ENCODE measurements at regions not wholly inside any gene's neighbourhood (a gene's known extent, or its start where the extent isn't known, plus 50 kb on each side); places are given as distances from the start of the nearest gene placed in this dataset.
A peak's percentile ranks its signal among the peaks of the same experiment; 100 is the strongest.

GRCh38 chr3:94226078-94226477, 163.2 kb downstream of the NSUN3 start:
- no peak overlapping the region for H3K4me3 ChIP-seq
- ATAC-seq (ENCODE audit: insufficient read depth, low FRiP score) = no peak
- no peaks in the 10 kb centered on the region for H3K9me3 ChIP-seq (ENCODE audit: control insufficient read depth in 4 of 4, insufficient read depth in 3 of 4, low read length in 3 of 4)
- WGBS, 2 donors = 62 to 66% methylated on average over 4 of the region's 4 CpGs
- no peak overlapping the region for H3K9ac ChIP-seq (ENCODE audit: insufficient read depth in 1 of 2, low read length in 2 of 2)
- DNase-seq = no peak
- peaks cover 0 to 6% (median 0%) of the 10 kb centered on the region in 5 donors for H3K4me1 ChIP-seq (ENCODE audit: control insufficient read depth in 5 of 5, insufficient read depth in 5 of 5, low read length in 5 of 5)
- no peaks in the 10 kb centered on the region for H3K27me3 ChIP-seq (ENCODE audit: control insufficient read depth in 3 of 3, insufficient read depth in 3 of 3, low read length in 2 of 3)
- H3K36me3 ChIP-seq (ENCODE audit: control insufficient read depth in 4 of 4, insufficient read depth in 4 of 4, low read length in 4 of 4) = no peaks in the 10 kb centered on the region
- H3K27ac ChIP-seq (ENCODE audit: low read depth in 1 of 2, low read length in 1 of 2) = no peak overlapping the region
- TF ChIP-seq, protein P1, sequence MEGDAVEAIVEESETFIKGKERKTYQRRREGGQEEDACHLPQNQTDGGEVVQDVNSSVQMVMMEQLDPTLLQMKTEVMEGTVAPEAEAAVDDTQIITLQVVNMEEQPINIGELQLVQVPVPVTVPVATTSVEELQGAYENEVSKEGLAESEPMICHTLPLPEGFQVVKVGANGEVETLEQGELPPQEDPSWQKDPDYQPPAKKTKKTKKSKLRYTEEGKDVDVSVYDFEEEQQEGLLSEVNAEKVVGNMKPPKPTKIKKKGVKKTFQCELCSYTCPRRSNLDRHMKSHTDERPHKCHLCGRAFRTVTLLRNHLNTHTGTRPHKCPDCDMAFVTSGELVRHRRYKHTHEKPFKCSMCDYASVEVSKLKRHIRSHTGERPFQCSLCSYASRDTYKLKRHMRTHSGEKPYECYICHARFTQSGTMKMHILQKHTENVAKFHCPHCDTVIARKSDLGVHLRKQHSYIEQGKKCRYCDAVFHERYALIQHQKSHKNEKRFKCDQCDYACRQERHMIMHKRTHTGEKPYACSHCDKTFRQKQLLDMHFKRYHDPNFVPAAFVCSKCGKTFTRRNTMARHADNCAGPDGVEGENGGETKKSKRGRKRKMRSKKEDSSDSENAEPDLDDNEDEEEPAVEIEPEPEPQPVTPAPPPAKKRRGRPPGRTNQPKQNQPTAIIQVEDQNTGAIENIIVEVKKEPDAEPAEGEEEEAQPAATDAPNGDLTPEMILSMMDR (IDR thresholded peaks at IDR 0.05; ENCODE audit: control extremely low read depth, extremely low read depth) = no peak

DNA sequence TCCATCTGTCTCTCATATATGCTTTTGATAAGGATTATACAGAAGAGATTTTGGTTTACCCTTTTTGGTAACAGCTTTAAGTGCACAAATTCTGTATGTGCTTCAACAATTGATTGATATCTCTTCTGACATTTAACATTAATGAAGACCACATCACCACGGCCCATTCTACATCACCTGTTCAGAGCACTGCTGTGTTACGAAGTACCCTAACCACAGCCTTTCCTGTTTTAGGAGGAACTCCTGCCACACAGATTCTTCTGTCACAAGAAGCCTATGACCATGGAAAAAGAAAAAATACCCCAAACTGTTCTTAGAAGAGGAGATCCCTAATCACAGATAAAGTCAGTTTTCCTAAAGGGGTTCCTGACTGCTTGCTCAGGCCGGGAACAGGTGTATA, 170.1 kb downstream of the NSUN3 start:
- Histone ChIP-seq H3K4me3 (no peak overlapping the region), H3K27me3 (ENCODE audit: control insufficient read depth in 3 of 3, insufficient read depth in 3 of 3, low read length in 2 of 3) (no peaks in the 10 kb centered on the region), H3K9ac (ENCODE audit: insufficient read depth in 1 of 2, low read length in 2 of 2) (no peak overlapping the region), H3K27ac (ENCODE audit: low read depth in 1 of 2, low read length in 1 of 2) (no peak overlapping the region), H3K9me3 (ENCODE audit: control insufficient read depth in 4 of 4, insufficient read depth in 3 of 4, low read length in 3 of 4) (no peaks in the 10 kb centered on the region), H3K36me3 (ENCODE audit: control insufficient read depth in 4 of 4, insufficient read depth in 4 of 4, low read length in 4 of 4) (no peaks in the 10 kb centered on the region), H3K4me1 (ENCODE audit: control insufficient read depth in 5 of 5, insufficient read depth in 5 of 5, low read length in 5 of 5) (no peaks in the 10 kb centered on the region)
- DNase-seq = no peak
- TF ChIP-seq, protein P1 (IDR thresholded peaks at IDR 0.05; ENCODE audit: control extremely low read depth, extremely low read depth) = no peak
- no peak for ATAC-seq (ENCODE audit: insufficient read depth, low FRiP score)
- WGBS, 2 donors = 30 to 57% methylated on average over 3 of the region's 3 CpGs

DNA sequence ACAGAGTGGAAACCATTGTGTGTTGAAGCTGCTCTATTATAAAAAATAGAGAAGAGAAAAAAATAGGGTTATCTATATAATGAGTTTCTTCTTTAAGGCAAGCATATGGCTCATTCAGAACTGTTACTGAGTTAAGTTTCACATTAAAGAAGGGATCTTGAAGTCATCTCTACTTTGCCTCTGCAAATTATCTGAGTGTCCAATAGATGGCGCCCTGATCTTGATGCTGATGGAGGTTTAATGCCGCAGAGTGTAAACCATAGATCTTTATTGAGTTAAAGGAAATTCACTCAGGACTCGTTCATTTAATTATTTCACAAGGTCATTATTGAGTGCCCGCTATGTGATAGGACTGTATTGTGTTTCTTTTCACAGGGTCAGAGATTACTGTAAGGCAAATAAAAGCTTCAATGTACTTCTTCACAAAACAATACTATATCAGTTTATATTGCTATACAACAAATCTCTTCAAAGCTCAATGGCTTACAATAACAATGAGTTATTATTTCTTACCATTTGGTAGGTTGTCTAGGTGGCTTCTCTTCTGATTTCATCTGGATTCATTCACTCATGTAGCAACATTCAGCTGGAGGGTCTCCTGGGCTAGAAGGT, 171.4 kb downstream of the NSUN3 start:
- Histone ChIP-seq H3K4me1 (ENCODE audit: control insufficient read depth in 5 of 5, insufficient read depth in 5 of 5, low read length in 5 of 5) (no peaks in the 10 kb centered on the region), H3K9ac (ENCODE audit: insufficient read depth in 1 of 2, low read length in 2 of 2) (no peak overlapping the region), H3K36me3 (ENCODE audit: control insufficient read depth in 4 of 4, insufficient read depth in 4 of 4, low read length in 4 of 4) (no peaks in the 10 kb centered on the region), H3K27me3 (ENCODE audit: control insufficient read depth in 3 of 3, insufficient read depth in 3 of 3, low read length in 2 of 3) (no peaks in the 10 kb centered on the region), H3K27ac (ENCODE audit: low read depth in 1 of 2, low read length in 1 of 2) (no peak overlapping the region), H3K4me3 (no peak overlapping the region), H3K9me3 (ENCODE audit: control insufficient read depth in 4 of 4, insufficient read depth in 3 of 4, low read length in 3 of 4) (no peaks in the 10 kb centered on the region)
- DNase-seq (peak; percentile 25 to 71 (median 63)), ATAC-seq (ENCODE audit: insufficient read depth, low FRiP score) (no peak)
- TF ChIP-seq, protein P1 (IDR thresholded peaks at IDR 0.05; ENCODE audit: control extremely low read depth, extremely low read depth) = peak; percentile 6
- WGBS, 2 donors = 21 to 27% methylated on average over 4 of the region's 4 CpGs

GRCh38 chr3:94241986-94242385, 179.1 kb downstream of the NSUN3 start:
- no peak overlapping the region for H3K9ac ChIP-seq (ENCODE audit: insufficient read depth in 1 of 2, low read length in 2 of 2)
- no peaks in the 10 kb centered on the region for H3K9me3 ChIP-seq (ENCODE audit: control insufficient read depth in 4 of 4, insufficient read depth in 3 of 4, low read length in 3 of 4)
- no peaks in the 10 kb centered on the region for H3K36me3 ChIP-seq (ENCODE audit: control insufficient read depth in 4 of 4, insufficient read depth in 4 of 4, low read length in 4 of 4)
- H3K27me3 ChIP-seq (ENCODE audit: control insufficient read depth in 3 of 3, insufficient read depth in 3 of 3, low read length in 2 of 3) = no peaks in the 10 kb centered on the region
- TF ChIP-seq, protein P1 (IDR thresholded peaks at IDR 0.05; ENCODE audit: control extremely low read depth, extremely low read depth) = no peak
- ATAC-seq (ENCODE audit: insufficient read depth, low FRiP score) (no peak), DNase-seq (no peak)
- no peak overlapping the region for H3K4me3 ChIP-seq
- peaks cover 0 to 6% (median 0%) of the 10 kb centered on the region in 5 donors for H3K4me1 ChIP-seq (ENCODE audit: control insufficient read depth in 5 of 5, insufficient read depth in 5 of 5, low read length in 5 of 5)
- H3K27ac ChIP-seq (ENCODE audit: low read depth in 1 of 2, low read length in 1 of 2) = no peak overlapping the region
- 64 to 71% methylated on average over 3 of the region's 3 CpGs for WGBS, 2 donors
